ENCODE measurements at regions not wholly inside any gene's neighbourhood (a gene's known extent, or its start where the extent isn't known, plus 50 kb on each side); places are given as distances from the start of the nearest gene placed in this dataset.
A peak's percentile ranks its signal among the peaks of the same experiment; 100 is the strongest.

DNA sequence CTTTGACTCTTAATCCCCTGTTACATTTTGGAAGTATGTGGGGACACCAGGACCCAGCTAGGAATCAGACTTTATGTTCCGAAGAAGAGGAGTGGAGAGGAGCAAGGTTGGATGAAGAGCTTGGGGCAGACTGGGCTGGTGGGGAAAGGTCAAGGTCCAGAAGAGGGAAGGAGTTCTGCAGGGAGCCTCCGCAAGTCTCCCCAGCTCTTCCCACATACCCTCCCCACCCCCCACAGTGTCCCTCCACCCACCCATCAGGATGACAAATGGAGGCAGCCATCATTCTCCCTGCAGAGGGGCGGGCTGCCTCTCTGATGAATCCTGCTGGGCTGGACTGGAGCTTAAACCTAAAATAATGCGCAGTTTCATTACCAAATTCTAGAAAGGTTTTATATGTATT, 77.2 kb downstream of the ACKR3 start:
- Histone ChIP-seq H2BK5ac (ENCODE audit: low read depth, low read length, poor library complexity) (no peak overlapping the region), H2BK120ac (ENCODE audit: insufficient read depth, low read length, poor library complexity) (no peak overlapping the region), H3K4me1 (ENCODE audit: control insufficient read depth in 1 of 2, insufficient read depth in 2 of 2, low read length in 2 of 2) (peaks cover 11 to 14% of the 10 kb centered on the region in 2 experiments), H3K27me3 (ENCODE audit: insufficient read depth, low read length) (no peaks in the 10 kb centered on the region), H3K14ac (ENCODE audit: low read length) (no peak overlapping the region), H4K8ac (ENCODE audit: low read depth, low read length) (no peak overlapping the region), H3K79me1 (ENCODE audit: low read length) (peaks cover 24% of the 10 kb centered on the region), H3K4me2 (ENCODE audit: low read length) (no peak overlapping the region), H3K36me3 (ENCODE audit: control insufficient read depth in 1 of 2, insufficient read depth in 2 of 2, low read length in 2 of 2) (no peaks in the 10 kb centered on the region), H3K4me3 (ENCODE audit: low read depth, low read length) (no peak overlapping the region), H3K23ac (ENCODE audit: low read length) (no peak overlapping the region), H3K9me3 (ENCODE audit: insufficient read depth, low read depth, low read length) (peaks cover 7% of the 10 kb centered on the region), H2BK12ac (ENCODE audit: low read length) (no peak overlapping the region), H3K27ac (ENCODE audit: low read depth, low read length) (no peak overlapping the region), H2AFZ (ENCODE audit: insufficient read depth, low read length, poor library complexity) (no peak overlapping the region), H3K9ac (ENCODE audit: low read length) (no peak overlapping the region), H3K79me2 (ENCODE audit: control insufficient read depth, insufficient read depth, low read length, poor library complexity) (no peaks in the 10 kb centered on the region), H4K12ac (ENCODE audit: low read depth, low read length) (no peak overlapping the region), H3K4ac (ENCODE audit: low read depth, low read length) (no peak overlapping the region), H4K91ac (ENCODE audit: low read depth, low read length) (no peak overlapping the region), H3K18ac (ENCODE audit: low read length) (no peak overlapping the region), H2AK5ac (ENCODE audit: low read length) (no peak overlapping the region)
- no peak for DNase-seq
- no CpG with 5 or more reads among the region's 4 CpGs for WGBS (ENCODE audit: extremely low coverage, insufficient coverage, insufficient read length)

DNA sequence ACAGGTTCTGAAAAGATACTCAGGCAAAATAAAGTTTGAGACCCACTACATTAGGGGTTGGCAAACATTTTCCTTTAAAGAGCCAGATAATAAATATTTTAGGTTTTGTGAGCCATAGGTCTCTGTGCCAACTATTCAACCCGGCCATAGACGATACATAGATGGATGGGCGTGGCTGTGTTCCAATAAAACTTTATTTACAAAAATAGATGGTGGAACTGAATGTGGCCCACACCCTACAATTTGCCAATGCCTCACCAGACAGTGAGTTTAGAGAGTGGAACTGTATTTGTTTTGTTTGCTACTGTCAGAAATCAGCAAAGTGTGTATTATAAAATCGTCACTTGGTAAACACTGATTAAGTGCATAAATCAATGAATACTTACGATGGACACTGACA, 78.0 kb downstream of the ACKR3 start:
- no peak overlapping the region for H4K91ac ChIP-seq (ENCODE audit: low read depth, low read length)
- H3K27ac ChIP-seq (ENCODE audit: low read depth, low read length), result no peak overlapping the region
- no peak overlapping the region for H3K9ac ChIP-seq (ENCODE audit: low read length)
- H3K18ac ChIP-seq (ENCODE audit: low read length), result no peak overlapping the region
- no CpG with 5 or more reads among the region's 5 CpGs for WGBS (ENCODE audit: extremely low coverage, insufficient coverage, insufficient read length)
- H3K27me3 ChIP-seq (ENCODE audit: insufficient read depth, low read length), result no peaks in the 10 kb centered on the region
- H3K14ac ChIP-seq (ENCODE audit: low read length), result no peak overlapping the region
- no peak for DNase-seq
- no peak overlapping the region for H3K4me3 ChIP-seq (ENCODE audit: low read depth, low read length)
- no peak overlapping the region for H4K12ac ChIP-seq (ENCODE audit: low read depth, low read length)
- H2BK12ac ChIP-seq (ENCODE audit: low read length), result no peak overlapping the region
- H2AFZ ChIP-seq (ENCODE audit: insufficient read depth, low read length, poor library complexity), result no peak overlapping the region
- no peak overlapping the region for H4K8ac ChIP-seq (ENCODE audit: low read depth, low read length)
- no peak overlapping the region for H3K23ac ChIP-seq (ENCODE audit: low read length)
- no peak overlapping the region for H3K4ac ChIP-seq (ENCODE audit: low read depth, low read length)
- H3K4me2 ChIP-seq (ENCODE audit: low read length), result no peak overlapping the region
- H3K79me1 ChIP-seq (ENCODE audit: low read length), result peaks cover 17% of the 10 kb centered on the region
- H3K9me3 ChIP-seq (ENCODE audit: insufficient read depth, low read depth, low read length), result peaks cover 7% of the 10 kb centered on the region
- no peaks in the 10 kb centered on the region for H3K36me3 ChIP-seq (ENCODE audit: control insufficient read depth in 1 of 2, insufficient read depth in 2 of 2, low read length in 2 of 2)
- H3K4me1 ChIP-seq (ENCODE audit: control insufficient read depth in 1 of 2, insufficient read depth in 2 of 2, low read length in 2 of 2), result peaks cover 8 to 9% of the 10 kb centered on the region in 2 experiments
- H2BK5ac ChIP-seq (ENCODE audit: low read depth, low read length, poor library complexity), result no peak overlapping the region
- no peaks in the 10 kb centered on the region for H3K79me2 ChIP-seq (ENCODE audit: control insufficient read depth, insufficient read depth, low read length, poor library complexity)
- no peak overlapping the region for H2AK5ac ChIP-seq (ENCODE audit: low read length)
- no peak overlapping the region for H2BK120ac ChIP-seq (ENCODE audit: insufficient read depth, low read length, poor library complexity)

DNA sequence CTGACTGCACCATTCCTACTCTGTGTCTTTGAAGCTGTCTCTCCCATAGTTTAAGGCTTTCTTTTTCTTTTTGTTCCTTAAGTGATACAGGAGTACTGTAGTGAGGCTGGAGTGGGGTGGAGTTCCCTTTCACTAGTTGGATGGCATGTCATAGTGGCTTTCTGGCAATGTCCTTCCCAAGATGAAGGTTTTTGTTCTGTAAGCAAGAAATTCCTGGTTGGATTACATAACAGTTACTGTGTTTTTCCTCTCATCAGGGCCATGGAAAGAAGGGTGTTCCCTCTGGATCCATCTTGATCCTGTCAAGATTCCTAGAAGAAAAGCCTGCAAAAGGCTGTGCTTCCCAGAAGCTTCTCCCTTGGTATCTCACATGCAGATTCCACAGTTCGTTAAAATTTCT, 84.2 kb downstream of the ACKR3 start:
- Histone ChIP-seq H3K4me2 (ENCODE audit: low read length) (no peak overlapping the region), H3K9ac (ENCODE audit: low read length) (no peak overlapping the region), H2AFZ (ENCODE audit: insufficient read depth, low read length, poor library complexity) (no peak overlapping the region), H3K27ac (ENCODE audit: low read depth, low read length) (no peak overlapping the region), H3K14ac (ENCODE audit: low read length) (no peak overlapping the region), H3K4me1 (ENCODE audit: control insufficient read depth in 1 of 2, insufficient read depth in 2 of 2, low read length in 2 of 2) (peaks cover 2 to 4% of the 10 kb centered on the region in 2 experiments), H4K12ac (ENCODE audit: low read depth, low read length) (no peak overlapping the region), H2AK5ac (ENCODE audit: low read length) (no peak overlapping the region), H3K4ac (ENCODE audit: low read depth, low read length) (no peak overlapping the region), H3K23ac (ENCODE audit: low read length) (no peak overlapping the region), H3K4me3 (ENCODE audit: low read depth, low read length) (no peak overlapping the region), H4K8ac (ENCODE audit: low read depth, low read length) (no peak overlapping the region), H3K9me3 (ENCODE audit: insufficient read depth, low read depth, low read length) (peaks cover 4% of the 10 kb centered on the region), H4K91ac (ENCODE audit: low read depth, low read length) (no peak overlapping the region), H3K79me2 (ENCODE audit: control insufficient read depth, insufficient read depth, low read length, poor library complexity) (no peaks in the 10 kb centered on the region), H2BK120ac (ENCODE audit: insufficient read depth, low read length, poor library complexity) (no peak overlapping the region), H2BK5ac (ENCODE audit: low read depth, low read length, poor library complexity) (no peak overlapping the region), H3K79me1 (ENCODE audit: low read length) (peaks cover 15% of the 10 kb centered on the region), H3K27me3 (ENCODE audit: insufficient read depth, low read length) (no peaks in the 10 kb centered on the region), H2BK12ac (ENCODE audit: low read length) (peak overlapping the region; percentile 11), H3K18ac (ENCODE audit: low read length) (no peak overlapping the region), H3K36me3 (ENCODE audit: control insufficient read depth in 1 of 2, insufficient read depth in 2 of 2, low read length in 2 of 2) (no peaks in the 10 kb centered on the region)
- no CpG with 5 or more reads among the region's 1 CpG for WGBS (ENCODE audit: extremely low coverage, insufficient coverage, insufficient read length)
- DNase-seq, result no peak

DNA sequence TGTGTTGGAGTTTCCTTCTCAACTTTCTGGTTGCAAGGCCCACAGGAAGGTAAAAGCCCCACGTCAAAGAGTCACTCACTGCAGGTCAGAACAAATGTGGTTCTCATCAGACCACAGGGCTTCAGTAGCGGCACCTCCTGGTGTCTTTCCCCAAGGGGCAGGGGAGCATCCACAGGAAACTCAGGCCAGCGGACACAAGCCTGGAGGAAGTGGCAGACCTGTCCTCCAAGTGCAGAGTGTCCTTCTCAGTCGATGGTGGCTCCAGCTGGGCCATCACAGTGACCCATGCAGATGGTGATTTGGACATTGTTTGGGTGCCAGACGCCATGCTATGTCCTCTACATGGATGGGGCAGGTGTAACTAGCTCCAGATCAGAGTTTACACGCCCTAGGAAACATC, 84.9 kb downstream of the ACKR3 start:
- peak overlapping the region; percentile 39 for H3K14ac ChIP-seq (ENCODE audit: low read length)
- peaks cover 21% of the 10 kb centered on the region for H3K79me1 ChIP-seq (ENCODE audit: low read length)
- H3K27ac ChIP-seq (ENCODE audit: low read depth, low read length), result no peak overlapping the region
- peaks cover 4% of the 10 kb centered on the region for H3K9me3 ChIP-seq (ENCODE audit: insufficient read depth, low read depth, low read length)
- peak overlapping the region; percentile 59 for H2BK12ac ChIP-seq (ENCODE audit: low read length)
- no peak overlapping the region for H4K91ac ChIP-seq (ENCODE audit: low read depth, low read length)
- no peaks in the 10 kb centered on the region for H3K36me3 ChIP-seq (ENCODE audit: control insufficient read depth in 1 of 2, insufficient read depth in 2 of 2, low read length in 2 of 2)
- no peak overlapping the region for H3K9ac ChIP-seq (ENCODE audit: low read length)
- H2AK5ac ChIP-seq (ENCODE audit: low read length), result peak overlapping the region; percentile 76
- no peak overlapping the region for H2AFZ ChIP-seq (ENCODE audit: insufficient read depth, low read length, poor library complexity)
- peaks cover 8 to 10% of the 10 kb centered on the region in 2 experiments for H3K4me1 ChIP-seq (ENCODE audit: control insufficient read depth in 1 of 2, insufficient read depth in 2 of 2, low read length in 2 of 2)
- H3K79me2 ChIP-seq (ENCODE audit: control insufficient read depth, insufficient read depth, low read length, poor library complexity), result no peaks in the 10 kb centered on the region
- H4K8ac ChIP-seq (ENCODE audit: low read depth, low read length), result peak overlapping the region; percentile 23
- no peak overlapping the region for H3K4ac ChIP-seq (ENCODE audit: low read depth, low read length)
- peak overlapping the region; percentile 20 for H2BK120ac ChIP-seq (ENCODE audit: insufficient read depth, low read length, poor library complexity)
- no peak overlapping the region for H3K4me3 ChIP-seq (ENCODE audit: low read depth, low read length)
- peak overlapping the region; percentile 49 for H3K18ac ChIP-seq (ENCODE audit: low read length)
- DNase-seq, result no peak
- H4K12ac ChIP-seq (ENCODE audit: low read depth, low read length), result no peak overlapping the region
- no peaks in the 10 kb centered on the region for H3K27me3 ChIP-seq (ENCODE audit: insufficient read depth, low read length)
- no CpG with 5 or more reads among the region's 6 CpGs for WGBS (ENCODE audit: extremely low coverage, insufficient coverage, insufficient read length)
- H2BK5ac ChIP-seq (ENCODE audit: low read depth, low read length, poor library complexity), result no peak overlapping the region
- H3K23ac ChIP-seq (ENCODE audit: low read length), result no peak overlapping the region
- H3K4me2 ChIP-seq (ENCODE audit: low read length), result no peak overlapping the region
